GM18508 (cell line): ENCODE measurements at regions not wholly inside any gene's neighbourhood (a gene's known extent, or its start where the extent isn't known, plus 50 kb on each side); places are given as distances from the start of the nearest gene placed in this dataset.
"Not testable (repeated sequence)": the region's sequence is repeated elsewhere in the genome, so short reads cannot be mapped to it uniquely, and the experiment has no call there.

Source experiments
- ATAC-seq: cut with Tn5 transposase; IDR thresholded peaks from one replicate; pipeline ENCODE4 v1.9.1; 2021; ENCODE audit warnings: moderate number of reproducible peaks; ENCODE audit not compliant: insufficient read depth, unreplicated experiment

GRCh38 chr22:33971561-33971961 is 51.3 kb upstream of the LARGE1 start:
- ATAC-seq: no peak

DNA sequence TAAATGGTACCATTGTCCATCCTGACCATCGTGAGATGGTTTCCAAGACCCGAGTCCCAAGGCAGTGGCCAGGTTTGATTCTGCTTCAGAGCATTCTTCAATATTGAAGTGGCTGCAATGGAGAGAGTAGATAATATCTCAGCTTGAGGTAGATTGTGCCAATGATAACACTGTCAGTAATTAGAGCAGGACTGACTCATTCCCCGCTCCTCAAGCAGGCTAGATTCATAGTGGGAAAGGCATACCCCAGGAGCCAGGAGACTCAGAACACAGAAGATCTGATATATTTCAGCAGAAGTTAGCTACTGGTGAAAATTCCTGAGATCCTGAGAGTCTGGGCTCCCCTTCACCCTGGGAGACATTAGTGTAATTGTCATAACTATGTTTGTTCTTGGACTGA is 55.6 kb upstream of the LARGE1 start:
- ATAC-seq: no peak

- no peak for ATAC-seq
Observed at GRCh38 chr22:33983558-33983957, 63.3 kb upstream of the LARGE1 start.

- ATAC-seq: no peak
Observed at GRCh38 chr22:33984211-33984610, 63.9 kb upstream of the LARGE1 start.

DNA sequence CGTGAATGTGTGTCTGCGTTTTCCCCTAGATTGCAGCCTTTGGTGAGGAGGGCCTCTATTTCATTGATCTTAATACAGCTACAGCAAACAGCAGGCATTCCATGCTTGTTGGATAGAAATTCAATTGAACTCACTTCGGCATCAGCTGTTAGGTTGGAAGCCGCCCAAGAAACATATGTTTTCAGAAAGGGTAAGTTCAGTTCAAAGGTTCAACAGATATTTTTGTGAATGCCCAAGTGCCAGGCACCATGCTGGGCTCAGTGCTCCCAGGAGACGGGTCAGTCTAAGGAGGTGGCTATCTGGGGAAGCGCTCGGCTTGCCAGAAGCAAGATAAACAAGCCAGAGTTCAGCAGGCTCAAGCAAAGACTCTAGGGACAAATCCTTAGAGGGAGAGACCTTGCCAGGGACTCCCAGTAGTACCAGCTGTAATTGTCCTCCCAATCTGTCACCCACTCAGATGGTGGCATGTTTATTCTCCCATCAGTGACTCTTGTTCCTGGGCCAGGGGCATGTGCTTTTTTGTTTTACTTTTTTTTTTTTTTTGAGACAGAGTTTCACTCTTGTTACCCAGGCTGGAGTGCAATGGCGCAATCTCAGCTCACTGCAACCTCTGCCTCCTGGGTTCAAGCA is 64.5 kb upstream of the LARGE1 start:
- no peak for ATAC-seq

DNA sequence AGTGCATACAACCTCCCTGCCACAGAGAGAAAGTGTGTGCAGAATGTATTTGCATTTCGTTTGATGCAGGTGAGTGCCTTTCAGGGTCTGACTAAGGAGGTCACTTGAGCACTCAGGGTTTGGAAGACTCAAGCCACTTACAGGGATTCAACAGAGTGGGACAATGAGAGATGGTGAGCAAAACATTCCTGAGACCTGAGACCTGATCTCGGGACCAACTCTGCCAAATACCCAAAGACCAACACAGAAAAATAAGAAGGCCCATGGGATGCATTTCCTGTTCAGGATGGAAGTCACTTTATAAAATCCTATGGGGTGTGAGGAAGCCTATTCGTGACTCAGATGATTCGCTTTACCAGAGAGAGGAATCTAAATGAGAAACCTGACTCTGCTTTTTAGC is 65.2 kb upstream of the LARGE1 start:
- no peak for ATAC-seq

DNA sequence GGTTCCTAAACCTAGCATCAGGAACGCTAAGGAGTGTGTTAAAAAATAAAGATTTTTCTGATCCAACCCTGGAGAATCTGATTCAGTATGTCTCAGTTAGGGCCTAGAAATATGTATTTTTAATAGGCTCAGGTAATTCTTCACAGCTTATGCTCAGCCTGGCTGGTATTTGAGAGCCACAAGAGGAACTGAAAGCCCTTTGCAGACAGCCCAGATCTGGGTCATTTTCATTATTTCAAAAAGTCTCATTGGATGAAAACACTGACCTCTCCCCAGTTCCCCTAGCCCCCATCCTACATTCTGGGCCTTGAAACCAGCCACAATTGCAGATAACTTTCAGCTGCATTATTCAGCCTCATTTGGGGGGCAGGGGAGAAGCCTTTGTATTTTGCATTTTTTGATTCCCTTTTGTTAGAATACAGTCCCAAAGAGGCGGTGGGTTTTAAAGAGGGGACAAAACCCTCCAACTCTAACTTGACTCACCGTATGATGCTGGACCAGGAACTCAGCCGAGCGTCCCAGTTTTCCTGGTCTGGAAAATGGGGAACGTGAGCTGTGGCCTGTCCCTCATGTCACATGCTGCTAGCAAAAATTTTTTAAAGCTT is 66.0 kb upstream of the LARGE1 start:
- ATAC-seq: no peak

DNA sequence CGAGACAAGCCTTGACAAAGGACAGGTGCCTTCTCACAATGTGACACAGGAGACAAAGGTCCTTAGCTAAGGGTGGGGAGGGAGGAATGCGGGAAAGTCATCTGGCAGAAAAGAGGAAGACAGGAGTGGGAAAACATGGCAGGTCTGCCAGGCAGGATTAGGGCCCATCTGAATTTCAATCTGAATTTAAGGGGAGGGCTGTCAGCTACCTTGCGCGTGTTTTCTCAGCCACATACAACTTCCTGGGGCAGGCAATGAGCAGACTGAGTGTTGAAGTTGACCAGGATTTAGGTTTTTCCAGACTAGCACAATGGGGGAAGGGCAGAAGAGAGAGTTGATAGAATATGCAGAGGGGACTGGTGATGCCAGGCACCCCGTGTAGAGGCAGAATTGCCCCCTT is 66.7 kb upstream of the LARGE1 start:
- ATAC-seq: no peak

DNA sequence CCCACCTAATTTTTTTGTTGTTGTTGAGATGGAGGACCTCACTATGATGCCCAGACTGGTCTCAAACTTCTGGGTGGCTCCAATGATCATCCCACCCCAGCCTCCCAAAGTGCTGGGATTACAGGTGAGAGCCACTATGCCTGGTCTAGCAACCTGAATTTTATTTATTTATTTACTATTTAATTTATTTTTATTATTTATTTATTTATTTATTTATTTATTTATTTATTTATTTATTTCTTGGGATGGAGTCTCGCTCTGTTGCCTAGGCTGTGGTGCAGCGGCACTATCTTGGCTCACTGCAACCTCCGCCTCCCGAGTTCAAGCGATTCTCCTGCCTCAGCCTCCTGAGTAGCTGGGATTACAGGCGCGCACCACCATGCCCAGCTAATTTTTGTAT is 69.0 kb upstream of the LARGE1 start:
- not testable (repeated sequence) for ATAC-seq

DNA sequence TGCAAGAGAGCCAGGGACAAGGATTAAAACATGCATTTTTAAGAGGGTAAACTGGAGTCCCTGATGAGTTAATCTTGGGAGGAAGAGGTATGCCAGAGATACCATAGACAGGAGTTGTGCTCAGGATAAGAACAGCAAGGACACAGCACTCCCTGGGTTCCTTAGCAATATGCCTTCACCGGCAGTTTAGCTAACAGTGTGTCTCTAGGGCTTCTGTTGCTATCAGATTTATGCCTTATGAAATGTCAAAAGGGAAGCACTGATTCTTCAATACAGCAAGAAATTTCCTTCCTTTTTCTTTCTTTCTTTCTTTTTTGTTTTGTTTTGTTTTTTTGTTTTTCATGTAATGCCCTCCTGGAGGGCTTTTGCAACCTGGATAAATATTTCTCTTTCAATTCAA is 71.3 kb upstream of the LARGE1 start:
- ATAC-seq: no peak

GRCh38 chr22:33996824-33997223 is 76.5 kb upstream of the LARGE1 start:
- no peak for ATAC-seq

- ATAC-seq: no peak
Observed at GRCh38 chr22:34000879-34001526, 80.7 kb upstream of the LARGE1 start.

- ATAC-seq: no peak
Observed at GRCh38 chr22:34001701-34002466, 81.6 kb upstream of the LARGE1 start.

DNA sequence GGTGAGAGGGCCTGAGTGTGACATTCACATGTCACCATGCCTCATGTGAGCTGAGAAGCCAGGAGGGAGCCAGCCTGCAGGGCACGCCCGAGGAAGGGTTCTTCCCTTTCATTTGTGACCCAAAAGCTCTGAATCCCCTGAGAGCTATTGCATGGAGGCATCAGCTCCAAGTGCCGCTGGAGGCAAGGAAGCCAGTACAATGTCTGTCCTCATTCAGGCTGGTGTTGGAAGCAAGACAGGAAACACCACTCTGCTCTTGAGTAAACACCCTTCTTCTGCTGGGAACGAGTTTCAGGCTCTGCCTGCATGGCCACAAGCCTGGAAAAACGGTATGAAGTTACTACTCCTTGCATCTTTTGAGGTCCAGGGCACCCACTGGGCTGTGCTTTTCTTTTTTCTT is 83.8 kb upstream of the LARGE1 start:
- ATAC-seq: no peak

- ATAC-seq: no peak
Observed at GRCh38 chr22:34010259-34010658, 90.0 kb upstream of the LARGE1 start.

DNA sequence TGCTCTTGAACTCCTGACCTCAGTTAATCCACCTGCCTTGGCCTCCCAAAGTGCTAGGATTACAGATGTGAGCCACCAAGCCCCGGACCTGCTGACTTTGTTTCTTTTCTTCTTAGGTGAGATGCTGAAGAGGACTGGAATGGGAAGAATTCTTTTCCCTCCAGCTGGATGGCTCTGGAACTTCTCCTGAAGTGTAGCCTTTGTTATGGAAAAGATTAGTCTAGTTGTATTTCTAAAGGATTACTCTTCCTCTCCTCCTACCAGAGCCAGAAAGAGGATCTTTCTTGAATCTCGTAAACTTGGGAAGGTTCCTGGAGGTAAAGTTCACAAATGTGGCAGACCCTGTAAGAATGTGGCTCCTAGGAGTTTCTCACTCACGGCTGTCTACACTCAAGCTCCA is 95.4 kb upstream of the LARGE1 start:
- ATAC-seq: no peak

DNA sequence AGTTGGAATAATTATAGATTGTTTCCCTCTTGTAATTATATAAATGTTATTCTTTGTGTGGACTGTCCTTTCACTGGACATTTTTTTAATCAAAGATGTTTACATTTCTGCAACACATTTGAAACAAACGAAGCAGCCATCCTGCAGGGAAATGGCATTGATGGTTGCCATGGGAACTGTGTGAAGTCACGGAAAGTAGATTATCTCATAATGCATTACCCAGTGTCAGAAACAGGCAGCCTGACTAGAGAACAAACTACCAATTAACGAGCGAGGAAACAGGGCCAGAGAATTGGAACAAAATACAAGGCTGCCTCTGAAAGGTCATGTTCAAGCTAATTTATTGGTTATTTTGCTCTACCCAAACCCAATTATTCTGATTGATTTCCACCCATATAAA is 96.9 kb upstream of the LARGE1 start:
- ATAC-seq: no peak

GRCh38 chr22:34019190-34019845 is 99.0 kb upstream of the LARGE1 start:
- ATAC-seq: no peak

- ATAC-seq: no peak
Observed at GRCh38 chr22:34035209-34035608, 114.9 kb upstream of the LARGE1 start.

DNA sequence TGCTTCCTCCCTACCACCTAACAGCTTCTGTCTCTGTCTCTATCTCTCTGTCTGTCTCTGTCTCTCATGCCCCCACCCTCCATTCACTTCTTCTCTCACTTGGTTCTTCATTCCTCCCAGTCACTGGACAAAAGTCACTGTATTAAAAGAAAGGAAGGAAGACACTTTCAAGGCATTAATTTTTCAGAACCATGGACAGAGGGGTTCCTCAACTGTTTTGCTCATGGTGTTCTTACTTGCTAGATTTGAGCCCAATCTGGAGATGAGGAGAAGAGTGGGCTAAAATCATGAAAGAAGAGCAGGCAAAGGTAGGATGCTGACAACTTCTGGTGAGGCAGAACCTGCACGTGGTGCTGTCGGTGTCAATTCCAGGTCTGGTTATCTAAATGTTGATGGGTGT is 116.7 kb upstream of the LARGE1 start:
- ATAC-seq: no peak
